ENCODE measurements at regions not wholly inside any gene's neighbourhood (a gene's known extent, or its start where the extent isn't known, plus 50 kb on each side); places are given as distances from the start of the nearest gene placed in this dataset.
"Not testable (repeated sequence)": the region's sequence is repeated elsewhere in the genome, so short reads cannot be mapped to it uniquely, and the experiment has no call there.

DNA sequence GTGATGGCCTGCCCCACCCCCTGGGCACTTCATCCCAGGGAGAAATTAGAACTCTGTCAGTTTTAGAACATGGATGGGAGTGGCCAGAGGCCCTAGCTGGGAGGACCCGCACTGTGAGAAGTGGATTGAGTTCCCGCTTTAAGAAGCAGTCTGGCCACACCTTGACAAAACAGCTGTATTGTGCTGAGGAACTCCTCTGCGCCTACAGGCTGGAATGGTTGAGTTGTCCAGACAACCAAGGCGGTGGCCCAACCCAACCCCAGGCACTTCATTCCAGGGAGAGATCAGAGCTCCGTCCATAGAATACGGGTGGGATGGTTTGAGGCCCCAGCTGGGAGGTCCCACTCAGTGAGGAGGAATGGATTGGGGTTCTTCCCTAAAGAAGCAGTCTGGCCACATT, 196.0 kb downstream of the TMEM26 start:
- H3K4me3 ChIP-seq = no peak overlapping the region
- H3K27me3 ChIP-seq = no peaks in the 10 kb centered on the region
- TF ChIP-seq POLR2A (IDR thresholded peaks at IDR 0.05) (no peak), POLR2AphosphoS5 (IDR thresholded peaks at IDR 0.05) (no peak), EP300 (IDR thresholded peaks at IDR 0.05) (no peak)
- TF ChIP-seq, protein P1, sequence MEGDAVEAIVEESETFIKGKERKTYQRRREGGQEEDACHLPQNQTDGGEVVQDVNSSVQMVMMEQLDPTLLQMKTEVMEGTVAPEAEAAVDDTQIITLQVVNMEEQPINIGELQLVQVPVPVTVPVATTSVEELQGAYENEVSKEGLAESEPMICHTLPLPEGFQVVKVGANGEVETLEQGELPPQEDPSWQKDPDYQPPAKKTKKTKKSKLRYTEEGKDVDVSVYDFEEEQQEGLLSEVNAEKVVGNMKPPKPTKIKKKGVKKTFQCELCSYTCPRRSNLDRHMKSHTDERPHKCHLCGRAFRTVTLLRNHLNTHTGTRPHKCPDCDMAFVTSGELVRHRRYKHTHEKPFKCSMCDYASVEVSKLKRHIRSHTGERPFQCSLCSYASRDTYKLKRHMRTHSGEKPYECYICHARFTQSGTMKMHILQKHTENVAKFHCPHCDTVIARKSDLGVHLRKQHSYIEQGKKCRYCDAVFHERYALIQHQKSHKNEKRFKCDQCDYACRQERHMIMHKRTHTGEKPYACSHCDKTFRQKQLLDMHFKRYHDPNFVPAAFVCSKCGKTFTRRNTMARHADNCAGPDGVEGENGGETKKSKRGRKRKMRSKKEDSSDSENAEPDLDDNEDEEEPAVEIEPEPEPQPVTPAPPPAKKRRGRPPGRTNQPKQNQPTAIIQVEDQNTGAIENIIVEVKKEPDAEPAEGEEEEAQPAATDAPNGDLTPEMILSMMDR (IDR thresholded peaks at IDR 0.05) = no peak
- no peaks in the 10 kb centered on the region for H3K4me1 ChIP-seq
- no peak for DNase-seq (ENCODE audit: low spot score in 2 of 2)
- H3K27ac ChIP-seq = no peak overlapping the region
- H3K36me3 ChIP-seq = no peaks in the 10 kb centered on the region
- 100% methylated on average over 4 of the region's 6 CpGs for WGBS
- H3K9me3 ChIP-seq = no peaks in the 10 kb centered on the region

DNA sequence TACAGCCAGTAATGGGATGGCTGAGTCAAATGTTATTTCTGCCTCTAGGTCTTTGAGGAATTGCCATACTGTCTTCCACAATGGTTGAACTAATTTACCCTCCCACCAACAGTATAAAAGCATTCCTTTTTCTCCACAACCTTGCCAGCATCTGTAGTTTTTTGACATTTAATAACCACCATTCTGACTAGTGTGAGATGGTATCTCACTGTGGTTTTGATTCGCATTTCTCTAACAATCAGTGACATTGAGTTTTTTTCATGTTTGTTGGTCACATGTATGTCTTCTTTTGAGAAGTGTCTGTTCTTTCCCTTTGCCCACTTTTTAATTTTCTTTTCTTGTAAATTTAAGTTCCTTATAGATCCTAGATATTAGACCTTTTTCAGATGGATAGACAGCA, 200.9 kb downstream of the TMEM26 start:
- not testable (repeated sequence) for H3K27ac ChIP-seq; DNase-seq (ENCODE audit: low spot score in 2 of 2); H3K9me3 ChIP-seq; H3K36me3 ChIP-seq; H3K4me3 ChIP-seq; H3K27me3 ChIP-seq; H3K4me1 ChIP-seq
- WGBS = 70% methylated on average over 1 of the region's 1 CpG

DNA sequence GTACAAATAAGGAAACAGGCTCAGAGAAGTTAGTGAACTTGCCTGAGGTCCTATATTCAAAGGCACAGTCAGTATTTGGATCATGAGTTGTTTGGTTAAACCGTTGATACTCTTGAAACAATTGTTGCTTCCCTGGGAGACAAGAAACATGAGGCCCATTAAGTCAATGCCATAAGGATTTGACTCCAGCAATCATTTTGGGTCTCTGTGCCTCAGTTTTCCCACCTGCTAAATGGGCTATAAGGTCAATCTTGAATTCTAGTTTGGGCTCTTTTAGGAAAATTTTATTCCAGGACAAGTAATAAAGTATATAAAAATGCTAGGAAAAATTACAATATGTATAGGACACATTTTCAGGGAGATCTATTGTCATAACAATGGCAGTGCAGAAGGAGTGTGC, 202.1 kb downstream of the TMEM26 start:
- WGBS = 78% methylated on average over 1 of the region's 1 CpG
- H3K9me3 ChIP-seq = no peaks in the 10 kb centered on the region
- DNase-seq (ENCODE audit: low spot score in 2 of 2) = no peak
- H3K27ac ChIP-seq = no peak overlapping the region
- no peaks in the 10 kb centered on the region for H3K36me3 ChIP-seq
- no peaks in the 10 kb centered on the region for H3K27me3 ChIP-seq
- no peak overlapping the region for H3K4me3 ChIP-seq
- H3K4me1 ChIP-seq = no peaks in the 10 kb centered on the region
- no peak for TF ChIP-seq POLR2A (IDR thresholded peaks at IDR 0.05)
- TF ChIP-seq, protein P1 (IDR thresholded peaks at IDR 0.05) = no peak
- no peak for TF ChIP-seq POLR2AphosphoS5 (IDR thresholded peaks at IDR 0.05)
- no peak for TF ChIP-seq EP300 (IDR thresholded peaks at IDR 0.05)

DNA sequence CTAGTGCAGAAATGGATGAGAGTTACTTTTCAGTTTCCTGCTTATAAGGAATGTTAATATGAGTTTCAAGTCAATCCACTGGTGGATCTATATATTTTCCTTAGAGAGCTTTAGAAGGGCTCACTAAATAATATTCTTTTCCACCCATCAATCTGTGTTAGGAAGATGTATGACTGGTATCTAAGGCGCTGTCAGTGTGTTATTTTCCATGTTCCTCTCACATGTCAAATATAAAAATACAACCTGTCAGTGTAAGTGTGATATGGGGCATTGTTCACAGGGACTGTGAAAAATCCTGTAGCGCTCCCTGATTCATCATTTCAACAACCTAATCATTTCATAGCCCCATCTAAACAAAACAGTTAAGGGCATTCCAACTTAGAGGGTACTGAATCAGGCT, 203.1 kb downstream of the TMEM26 start:
- no peaks in the 10 kb centered on the region for H3K4me1 ChIP-seq
- H3K36me3 ChIP-seq = no peaks in the 10 kb centered on the region
- H3K4me3 ChIP-seq = no peak overlapping the region
- 91% methylated on average over 2 of the region's 2 CpGs for WGBS
- DNase-seq (ENCODE audit: low spot score in 2 of 2) = no peak
- TF ChIP-seq EP300 (IDR thresholded peaks at IDR 0.05) (no peak), POLR2A (IDR thresholded peaks at IDR 0.05) (no peak), POLR2AphosphoS5 (IDR thresholded peaks at IDR 0.05) (no peak)
- no peak overlapping the region for H3K27ac ChIP-seq
- no peaks in the 10 kb centered on the region for H3K9me3 ChIP-seq
- no peaks in the 10 kb centered on the region for H3K27me3 ChIP-seq

DNA sequence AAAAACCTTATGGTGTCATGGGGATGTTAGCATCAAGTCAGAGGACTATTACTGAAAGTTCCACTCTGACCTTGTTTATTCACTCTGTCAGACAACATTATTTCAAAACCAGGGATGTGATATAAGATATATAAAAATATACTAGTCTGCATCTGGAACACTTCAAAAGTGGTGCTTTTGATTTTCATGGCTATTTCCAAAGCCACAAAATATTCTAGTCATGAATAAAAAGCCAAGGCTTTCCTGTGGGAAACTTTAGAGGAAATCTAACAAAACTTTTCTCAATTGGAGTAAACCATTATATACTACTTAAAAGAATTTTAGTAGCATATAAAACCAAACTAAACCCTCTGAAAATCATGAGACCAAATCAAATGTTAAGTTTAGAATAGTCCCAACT, 205.2 kb downstream of the TMEM26 start:
- H3K9me3 ChIP-seq = no peaks in the 10 kb centered on the region
- H3K4me1 ChIP-seq = no peaks in the 10 kb centered on the region
- H3K4me3 ChIP-seq = no peak overlapping the region
- H3K27me3 ChIP-seq = no peaks in the 10 kb centered on the region
- H3K36me3 ChIP-seq = no peaks in the 10 kb centered on the region
- TF ChIP-seq, protein P1 (IDR thresholded peaks at IDR 0.05) = no peak
- TF ChIP-seq POLR2AphosphoS5 (IDR thresholded peaks at IDR 0.05) (no peak), EP300 (IDR thresholded peaks at IDR 0.05) (no peak), POLR2A (IDR thresholded peaks at IDR 0.05) (no peak)
- no peak for DNase-seq (ENCODE audit: low spot score in 2 of 2)
- H3K27ac ChIP-seq = no peak overlapping the region

DNA sequence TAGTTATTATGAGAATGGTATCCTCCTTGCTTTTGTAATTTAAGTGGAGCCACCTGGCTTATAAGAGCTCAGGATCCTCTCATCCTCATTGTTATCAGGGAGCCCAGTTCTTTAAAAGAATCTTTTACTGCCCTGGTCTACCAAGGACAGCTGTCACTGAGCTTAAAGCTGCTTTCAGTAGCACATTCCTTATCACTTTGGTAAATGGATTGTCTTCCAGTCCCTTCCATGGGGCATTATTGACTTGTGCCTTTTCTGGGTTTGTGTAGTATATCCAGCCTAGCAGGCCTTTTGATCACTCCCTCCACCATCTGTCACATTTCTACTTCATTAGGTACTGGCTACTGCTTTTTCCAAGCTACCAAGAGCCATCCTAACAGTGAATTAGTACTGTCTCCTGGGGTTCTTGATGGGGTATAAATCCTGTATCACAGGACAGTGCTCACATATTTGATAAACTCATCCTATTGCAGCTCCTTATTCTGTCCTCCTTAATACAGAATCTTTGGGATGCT, 208.9 kb downstream of the TMEM26 start:
- no peak for TF ChIP-seq POLR2A (IDR thresholded peaks at IDR 0.05)
- TF ChIP-seq, protein P1 (IDR thresholded peaks at IDR 0.05) = no peak
- no peak for TF ChIP-seq POLR2AphosphoS5 (IDR thresholded peaks at IDR 0.05)
- no peak for TF ChIP-seq EP300 (IDR thresholded peaks at IDR 0.05)
- Histone ChIP-seq H3K4me3 (no peak overlapping the region), H3K9me3 (no peaks in the 10 kb centered on the region), H3K4me1 (no peaks in the 10 kb centered on the region), H3K36me3 (no peaks in the 10 kb centered on the region), H3K27me3 (no peaks in the 10 kb centered on the region), H3K27ac (no peak overlapping the region)
- no peak for DNase-seq (ENCODE audit: low spot score in 2 of 2)

All from suprapubic skin (tissue), 4 donors.